Smooth muscle cell (in vitro differentiated cells): ENCODE measurements at regions not wholly inside any gene's neighbourhood (a gene's known extent, or its start where the extent isn't known, plus 50 kb on each side); places are given as distances from the start of the nearest gene placed in this dataset.

Experiments used
- DNase-seq: peaks from one replicate; lab custom pipeline; 2025; ENCODE audit not compliant: unreplicated experiment; lab: John Stamatoyannopoulos, UW
- H2AFZ ChIP-seq: fragments of 200-600 bp; sonication (generic); 2 replicates; pipeline ENCODE4 v1.6.0; 2016; ENCODE audit warnings: antibody characterized with exemption, low read depth, mild to moderate bottlenecking
- H3F3A ChIP-seq: fragments of 200-600 bp; sonication (generic); 2 replicates; pipeline ENCODE4 v1.6.0; 2017; ENCODE audit warnings: antibody characterized with exemption, low read depth
- H3K27ac ChIP-seq: fragments of 200-600 bp; sonication (generic); 2 replicates; pipeline ENCODE4 v1.5.1; 2016; ENCODE audit warnings: low read depth, mild to moderate bottlenecking
- H3K27me3 ChIP-seq: fragments of 200-600 bp; sonication (generic); 2 replicates; pipeline ENCODE4 v1.6.1; 2016; ENCODE audit warnings: low read depth, mild to moderate bottlenecking
- H3K36me3 ChIP-seq: fragments of 200-600 bp; sonication (generic); 2 replicates; pipeline ENCODE4 v1.5.1; 2016; ENCODE audit warnings: low read depth
- H3K4me1 ChIP-seq: fragments of 200-600 bp; sonication (generic); 2 replicates; pipeline ENCODE4 v1.5.1; 2016; ENCODE audit warnings: low read depth
- H3K4me2 ChIP-seq: fragments of 200-600 bp; sonication (generic); 2 replicates; pipeline ENCODE4 v1.6.0; 2016; ENCODE audit warnings: mild to moderate bottlenecking
- H3K4me3 ChIP-seq: fragments of 200-600 bp; sonication (generic); 2 replicates; pipeline ENCODE4 v1.5.1; 2016; ENCODE audit warnings: mild to moderate bottlenecking
- H3K79me2 ChIP-seq: fragments of 200-600 bp; sonication (generic); 2 replicates; pipeline ENCODE4 v1.6.0; 2016; ENCODE audit warnings: low read depth, mild to moderate bottlenecking
- H3K9ac ChIP-seq: fragments of 200-600 bp; sonication (generic); 2 replicates; pipeline ENCODE4 v1.6.0; 2016; ENCODE audit warnings: low read depth
- H3K9me3 ChIP-seq: fragments of 200-600 bp; sonication (generic); replicated peaks from 2 replicates; pipeline ENCODE4 v1.5.1; 2016; ENCODE audit warnings: low read depth
- H4K20me1 ChIP-seq: fragments of 200-600 bp; sonication (generic); 2 replicates; pipeline ENCODE4 v1.6.0; 2016; ENCODE audit warnings: low read depth
- WGBS: methylation state at CpG from one replicate; pipeline ENCODE4 v1.1.7; 2016; ENCODE audit warnings: low lambda C conversion rate; 5-methylcytosine and 5-hydroxymethylcytosine counted together
- TF ChIP-seq, protein P1 (sequence below): fragments of 200-600 bp; sonication (generic); IDR thresholded peaks from 2 replicates; pipeline ENCODE4 v1.5.1; 2017; ENCODE audit warnings: borderline replicate concordance, mild to moderate bottlenecking, antibody characterized with exemption; ENCODE audit not compliant: insufficient read depth, poor library complexity, severe bottlenecking

DNA sequence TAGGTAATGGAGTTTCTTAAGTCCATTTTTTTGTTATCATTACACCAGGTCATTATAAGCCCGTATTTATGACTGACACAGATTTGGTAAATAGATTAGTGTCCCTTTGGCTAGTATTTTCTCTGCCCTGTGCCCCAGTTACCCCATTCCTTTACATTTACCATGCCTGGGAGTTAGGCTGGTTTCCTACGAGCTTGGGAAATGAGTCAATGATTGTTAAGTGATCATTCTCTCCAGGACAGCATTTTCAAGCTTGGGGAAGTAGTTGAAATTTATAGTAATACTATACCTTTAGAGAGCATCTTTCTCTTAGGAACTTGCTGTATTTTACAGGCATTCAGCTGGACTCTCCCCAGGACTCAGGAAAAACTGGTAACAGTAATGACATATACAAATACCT, 573.1 kb downstream of the TLE4 start:
- H3K9ac ChIP-seq, result no peak overlapping the region
- no peaks in the 10 kb centered on the region for H3K9me3 ChIP-seq
- H3K4me2 ChIP-seq, result peak overlapping the region; percentile 13
- 43% methylated on average over 2 of the region's 2 CpGs for WGBS
- peaks cover 7% of the 10 kb centered on the region for H3K4me1 ChIP-seq
- TF ChIP-seq, protein P1, sequence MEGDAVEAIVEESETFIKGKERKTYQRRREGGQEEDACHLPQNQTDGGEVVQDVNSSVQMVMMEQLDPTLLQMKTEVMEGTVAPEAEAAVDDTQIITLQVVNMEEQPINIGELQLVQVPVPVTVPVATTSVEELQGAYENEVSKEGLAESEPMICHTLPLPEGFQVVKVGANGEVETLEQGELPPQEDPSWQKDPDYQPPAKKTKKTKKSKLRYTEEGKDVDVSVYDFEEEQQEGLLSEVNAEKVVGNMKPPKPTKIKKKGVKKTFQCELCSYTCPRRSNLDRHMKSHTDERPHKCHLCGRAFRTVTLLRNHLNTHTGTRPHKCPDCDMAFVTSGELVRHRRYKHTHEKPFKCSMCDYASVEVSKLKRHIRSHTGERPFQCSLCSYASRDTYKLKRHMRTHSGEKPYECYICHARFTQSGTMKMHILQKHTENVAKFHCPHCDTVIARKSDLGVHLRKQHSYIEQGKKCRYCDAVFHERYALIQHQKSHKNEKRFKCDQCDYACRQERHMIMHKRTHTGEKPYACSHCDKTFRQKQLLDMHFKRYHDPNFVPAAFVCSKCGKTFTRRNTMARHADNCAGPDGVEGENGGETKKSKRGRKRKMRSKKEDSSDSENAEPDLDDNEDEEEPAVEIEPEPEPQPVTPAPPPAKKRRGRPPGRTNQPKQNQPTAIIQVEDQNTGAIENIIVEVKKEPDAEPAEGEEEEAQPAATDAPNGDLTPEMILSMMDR, result no peak
- H3K27me3 ChIP-seq, result no peaks in the 10 kb centered on the region
- no peak overlapping the region for H2AFZ ChIP-seq
- DNase-seq, result no peak
- no peaks in the 10 kb centered on the region for H3F3A ChIP-seq
- no peak overlapping the region for H3K4me3 ChIP-seq
- no peaks in the 10 kb centered on the region for H4K20me1 ChIP-seq
- H3K36me3 ChIP-seq, result no peaks in the 10 kb centered on the region
- H3K27ac ChIP-seq, result peak overlapping the region; percentile 20
- H3K79me2 ChIP-seq, result no peaks in the 10 kb centered on the region

DNA sequence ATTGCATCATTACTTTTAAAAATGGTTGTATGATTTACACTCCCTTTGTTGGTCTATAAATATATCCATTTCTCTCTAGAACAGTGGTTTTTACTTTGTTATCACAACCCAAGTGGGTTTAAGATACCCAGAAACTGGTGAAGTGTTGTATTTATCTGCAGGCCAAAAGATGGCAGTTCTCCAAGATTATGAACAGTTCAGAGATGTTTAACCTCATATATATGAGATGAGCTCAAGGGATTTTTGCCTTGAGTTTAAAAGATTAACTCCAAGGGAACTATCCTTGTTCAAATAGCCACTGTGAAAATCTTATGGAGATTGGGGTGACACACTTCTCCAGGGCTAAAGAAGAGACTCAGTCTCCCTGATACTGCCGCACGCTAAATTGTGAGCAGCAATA, 572.6 kb downstream of the TLE4 start:
- Histone ChIP-seq H4K20me1 (no peaks in the 10 kb centered on the region), H3F3A (no peaks in the 10 kb centered on the region), H3K27me3 (no peaks in the 10 kb centered on the region), H3K4me2 (peak overlapping the region; percentile 13), H3K27ac (peak overlapping the region; percentile 20), H3K9me3 (no peaks in the 10 kb centered on the region), H3K9ac (no peak overlapping the region), H3K4me3 (no peak overlapping the region), H3K4me1 (peaks cover 7% of the 10 kb centered on the region), H2AFZ (no peak overlapping the region), H3K36me3 (no peaks in the 10 kb centered on the region), H3K79me2 (no peaks in the 10 kb centered on the region)
- TF ChIP-seq, protein P1, result no peak
- 58% methylated on average over 2 of the region's 2 CpGs for WGBS
- DNase-seq, result no peak

DNA sequence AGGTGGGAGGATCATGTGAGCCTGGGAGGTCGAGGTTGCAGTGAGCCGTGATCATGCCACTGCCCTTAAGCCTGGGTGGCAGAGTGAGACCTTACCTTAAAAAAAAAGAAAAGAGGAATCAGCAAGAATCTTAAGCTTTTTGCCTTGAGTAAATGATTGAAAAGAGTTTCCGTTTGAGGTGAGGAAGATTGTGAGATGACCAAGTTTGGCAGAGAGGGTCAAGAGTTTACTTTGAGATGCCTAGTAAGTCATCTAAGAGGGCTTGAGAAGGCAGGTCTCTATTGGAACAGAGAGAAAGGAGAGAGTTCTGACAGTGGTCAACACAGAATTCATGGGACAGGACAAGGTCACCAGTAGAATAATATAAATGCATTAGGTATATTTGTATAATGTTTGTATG, 572.1 kb downstream of the TLE4 start:
- Histone ChIP-seq H3K4me1 (peaks cover 7% of the 10 kb centered on the region), H4K20me1 (no peaks in the 10 kb centered on the region), H3K27me3 (no peaks in the 10 kb centered on the region), H3K4me2 (peak overlapping the region; percentile 13), H3K9me3 (no peaks in the 10 kb centered on the region), H3F3A (no peaks in the 10 kb centered on the region), H2AFZ (no peak overlapping the region), H3K4me3 (no peak overlapping the region), H3K79me2 (no peaks in the 10 kb centered on the region), H3K27ac (peak overlapping the region; percentile 20), H3K9ac (no peak overlapping the region), H3K36me3 (no peaks in the 10 kb centered on the region)
- TF ChIP-seq, protein P1, result no peak
- no peak for DNase-seq
- WGBS, result 95% methylated on average over 3 of the region's 3 CpGs

DNA sequence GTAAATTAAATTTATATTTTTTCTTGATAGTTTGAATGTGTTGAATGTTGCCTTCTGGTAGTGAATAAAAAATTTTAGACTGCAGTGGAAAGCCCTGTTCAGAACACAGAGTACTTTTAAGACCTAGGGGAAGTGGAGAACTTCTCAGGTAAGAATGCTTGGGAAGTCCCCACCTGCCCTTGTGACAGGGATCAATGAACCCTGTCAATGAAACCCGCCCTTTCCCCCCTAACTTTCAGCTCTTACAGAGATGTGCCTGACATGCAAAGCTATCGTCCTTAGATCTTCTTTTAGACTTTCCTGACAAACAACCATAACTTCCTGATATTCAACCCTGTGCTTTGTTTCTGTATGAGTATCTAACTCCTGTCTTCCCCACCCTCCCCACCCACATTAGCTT, 562.7 kb downstream of the TLE4 start:
- no peaks in the 10 kb centered on the region for H3K36me3 ChIP-seq
- H3K27me3 ChIP-seq, result peaks cover 13% of the 10 kb centered on the region
- H3F3A ChIP-seq, result no peaks in the 10 kb centered on the region
- TF ChIP-seq, protein P1, result no peak
- no peaks in the 10 kb centered on the region for H3K9me3 ChIP-seq
- H3K27ac ChIP-seq, result no peak overlapping the region
- no peak overlapping the region for H3K4me3 ChIP-seq
- no peaks in the 10 kb centered on the region for H3K4me1 ChIP-seq
- no peaks in the 10 kb centered on the region for H4K20me1 ChIP-seq
- DNase-seq, result no peak
- H3K9ac ChIP-seq, result no peak overlapping the region
- H3K4me2 ChIP-seq, result no peak overlapping the region
- no peak overlapping the region for H2AFZ ChIP-seq
- no peaks in the 10 kb centered on the region for H3K79me2 ChIP-seq
- 86% methylated on average over 2 of the region's 2 CpGs for WGBS
